Endothelial cell (in vitro differentiated cells): ENCODE measurements at regions not wholly inside any gene's neighbourhood (a gene's known extent, or its start where the extent isn't known, plus 50 kb on each side); places are given as distances from the start of the nearest gene placed in this dataset.

Source experiments
- DNase-seq: peaks from one replicate; pipeline ENCODE4 v3.0.0; 2021; ENCODE audit warnings: low spot score
- H3K27ac Mint-ChIP-seq: one replicate; pipeline ENCODE4 v1.8.0; 2021; ENCODE audit warnings: mixed read lengths, inconsistent platforms; ENCODE audit not compliant: unreplicated experiment
- H3K27me3 Mint-ChIP-seq: one replicate; pipeline ENCODE4 v1.8.0; 2021; ENCODE audit warnings: mild to moderate bottlenecking, moderate library complexity, mixed read lengths, inconsistent platforms; ENCODE audit not compliant: unreplicated experiment
- H3K36me3 Mint-ChIP-seq: one replicate; pipeline ENCODE4 v1.8.0; 2021; ENCODE audit warnings: mild to moderate bottlenecking, low read depth, mixed read lengths, inconsistent platforms; ENCODE audit not compliant: unreplicated experiment
- H3K4me1 Mint-ChIP-seq: one replicate; pipeline ENCODE4 v1.8.0; 2021; ENCODE audit warnings: mild to moderate bottlenecking, mixed read lengths, inconsistent platforms; ENCODE audit not compliant: unreplicated experiment
- H3K4me3 Mint-ChIP-seq: one replicate; pipeline ENCODE4 v1.8.0; 2021; ENCODE audit warnings: mild to moderate bottlenecking, mixed read lengths, inconsistent platforms; ENCODE audit not compliant: unreplicated experiment
- H3K9me3 Mint-ChIP-seq: one replicate; pipeline ENCODE4 v1.8.0; 2021; ENCODE audit warnings: mixed read lengths, inconsistent platforms; ENCODE audit not compliant: unreplicated experiment
- CTCF ChIP-seq: fragments of 200-600 bp; sonication (generic); IDR thresholded peaks from one replicate; pipeline ENCODE4 v1.5.0; 2021; ENCODE audit warnings: antibody characterized with exemption; ENCODE audit not compliant: unreplicated experiment

DNA sequence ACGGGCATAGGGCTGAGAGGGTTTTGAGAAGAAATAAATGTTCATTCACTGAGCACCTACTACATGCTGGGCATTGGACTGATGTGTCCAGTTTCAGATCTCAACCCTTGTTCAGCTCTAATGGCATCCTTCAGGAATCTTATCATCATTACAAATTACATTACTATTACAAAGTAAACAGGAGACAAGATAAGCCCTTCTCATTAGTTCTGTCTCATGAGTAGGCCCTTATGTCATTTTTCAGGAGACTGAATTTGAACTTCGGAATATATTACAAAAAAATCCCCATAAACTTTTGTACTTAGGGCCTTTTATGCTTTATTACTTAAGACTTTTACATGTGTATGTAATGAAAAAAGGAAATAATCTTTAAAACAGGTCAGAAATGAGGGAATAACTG is 289.7 kb downstream of the BAMBI start:
- no peak for TF ChIP-seq CTCF
- DNase-seq, result no peak
- H3K4me3 Mint-ChIP-seq, result no peak overlapping the region
- no peak overlapping the region for H3K27ac Mint-ChIP-seq
- no peaks in the 10 kb centered on the region for H3K36me3 Mint-ChIP-seq
- H3K27me3 Mint-ChIP-seq, result no peaks in the 10 kb centered on the region
- no peaks in the 10 kb centered on the region for H3K9me3 Mint-ChIP-seq
- no peaks in the 10 kb centered on the region for H3K4me1 Mint-ChIP-seq

- peaks cover 8% of the 10 kb centered on the region for H3K4me1 Mint-ChIP-seq
- no peak overlapping the region for H3K27ac Mint-ChIP-seq
- DNase-seq, result no peak
- H3K9me3 Mint-ChIP-seq, result no peaks in the 10 kb centered on the region
- TF ChIP-seq CTCF, result no peak
- no peaks in the 10 kb centered on the region for H3K27me3 Mint-ChIP-seq
- no peak overlapping the region for H3K4me3 Mint-ChIP-seq
- no peaks in the 10 kb centered on the region for H3K36me3 Mint-ChIP-seq
Observed at GRCh38 chr10:28969413-28969812, 292.1 kb downstream of the BAMBI start.

- no peak for DNase-seq
- no peaks in the 10 kb centered on the region for H3K27me3 Mint-ChIP-seq
- no peaks in the 10 kb centered on the region for H3K36me3 Mint-ChIP-seq
- H3K27ac Mint-ChIP-seq, result no peak overlapping the region
- H3K4me3 Mint-ChIP-seq, result no peak overlapping the region
- no peak for TF ChIP-seq CTCF
- H3K9me3 Mint-ChIP-seq, result no peaks in the 10 kb centered on the region
- H3K4me1 Mint-ChIP-seq, result peaks cover 8% of the 10 kb centered on the region
Observed at GRCh38 chr10:28970231-28970630, 292.9 kb downstream of the BAMBI start.

GRCh38 chr10:28971255-28971654 is 293.9 kb downstream of the BAMBI start:
- H3K27ac Mint-ChIP-seq, result no peak overlapping the region
- H3K4me3 Mint-ChIP-seq, result no peak overlapping the region
- TF ChIP-seq CTCF, result no peak
- peaks cover 8% of the 10 kb centered on the region for H3K4me1 Mint-ChIP-seq
- H3K36me3 Mint-ChIP-seq, result no peaks in the 10 kb centered on the region
- H3K9me3 Mint-ChIP-seq, result no peaks in the 10 kb centered on the region
- no peak for DNase-seq
- no peaks in the 10 kb centered on the region for H3K27me3 Mint-ChIP-seq

- H3K4me1 Mint-ChIP-seq, result peaks cover 8% of the 10 kb centered on the region
- H3K9me3 Mint-ChIP-seq, result no peaks in the 10 kb centered on the region
- H3K27me3 Mint-ChIP-seq, result no peaks in the 10 kb centered on the region
Observed at GRCh38 chr10:28971764-28972163, 294.4 kb downstream of the BAMBI start.

More at GRCh38 chr10:28971764-28972163, 294.4 kb downstream of the BAMBI start:
- no peak for DNase-seq
- no peak overlapping the region for H3K27ac Mint-ChIP-seq
- no peak for TF ChIP-seq CTCF
- no peaks in the 10 kb centered on the region for H3K36me3 Mint-ChIP-seq
- no peak overlapping the region for H3K4me3 Mint-ChIP-seq
